ENCODE measurements at regions not wholly inside any gene's neighbourhood (a gene's known extent, or its start where the extent isn't known, plus 50 kb on each side); places are given as distances from the start of the nearest gene placed in this dataset.

GRCh38 chr9:88673886-88674285, 138.9 kb downstream of the NXNL2 start:
- Histone ChIP-seq H2AFZ (ENCODE audit: low read depth, low read length) (no peak overlapping the region), H3K4me2 (ENCODE audit: insufficient read depth, low read length) (no peak overlapping the region), H3K4me3 (replicated peaks in 1 of 3; ENCODE audit: insufficient read depth in 1 of 3, low read depth in 1 of 3, low read length in 3 of 3) (no peak overlapping the region), H3K79me2 (ENCODE audit: control insufficient read depth, insufficient read depth, low read length) (no peaks in the 10 kb centered on the region), H3K27me3 (ENCODE audit: control insufficient read depth in 2 of 2, insufficient read depth in 2 of 2, low read length in 2 of 2) (no peaks in the 10 kb centered on the region), H3K9ac (replicated peaks; ENCODE audit: extremely low read depth, insufficient read depth, low read length) (no peak overlapping the region), H3K4me1 (ENCODE audit: control insufficient read depth, extremely low read depth, insufficient read depth, low read length) (no peaks in the 10 kb centered on the region), H3K27ac (ENCODE audit: insufficient read depth, low read depth, low read length) (no peak overlapping the region), H3K9me1 (replicated peaks; ENCODE audit: control insufficient read depth, extremely low read depth, insufficient read depth, low read length) (no peaks in the 10 kb centered on the region), H3K36me3 (ENCODE audit: control insufficient read depth in 2 of 2, extremely low read depth in 1 of 2, insufficient read depth in 2 of 2, low read length in 2 of 2) (no peaks in the 10 kb centered on the region), H4K20me1 (replicated peaks; ENCODE audit: control insufficient read depth, extremely low read depth, insufficient read depth, low read length) (no peaks in the 10 kb centered on the region), H3K9me3 (replicated peaks; ENCODE audit: control insufficient read depth, insufficient read depth, low read length) (no peaks in the 10 kb centered on the region)
- ChIA-PET CTCF (interaction anchor here (1.1 kb wide), 1 partner anchor 12 kb away, joined by 3 read pairs; no protein-coding TSS in a partner anchor), POLR2A (no interaction called here)
- FAIRE-seq (no peak), DNase-seq (ENCODE audit: low read depth, low spot score) (no peak)
- TF ChIP-seq POLR2AphosphoS5 (IDR thresholded peaks at IDR 0.05; ENCODE audit: insufficient read depth, low read depth, low read length), result no peak
- no peak for TF ChIP-seq FOS (IDR thresholded peaks at IDR 0.05; ENCODE audit: borderline replicate concordance, insufficient read depth, low read length)
- no peak for TF ChIP-seq GATA2 (IDR thresholded peaks at IDR 0.05; ENCODE audit: insufficient read depth, insufficient read length, low read depth, low read length)
- no peak for TF ChIP-seq JUN (IDR thresholded peaks at IDR 0.05; ENCODE audit: borderline replicate concordance, insufficient read depth, insufficient read length, low read depth)
- TF ChIP-seq POLR2A (IDR thresholded peaks at IDR 0.05; ENCODE audit: low read depth, low read length), result no peak
- TF ChIP-seq MYC (IDR thresholded peaks at IDR 0.05; ENCODE audit: low read depth, low read length), result no peak
- TF ChIP-seq EZH2 (IDR thresholded peaks at IDR 0.05; ENCODE audit: borderline replicate concordance, low read depth, low read length, severe bottlenecking), result no peak
- TF ChIP-seq, protein P1, sequence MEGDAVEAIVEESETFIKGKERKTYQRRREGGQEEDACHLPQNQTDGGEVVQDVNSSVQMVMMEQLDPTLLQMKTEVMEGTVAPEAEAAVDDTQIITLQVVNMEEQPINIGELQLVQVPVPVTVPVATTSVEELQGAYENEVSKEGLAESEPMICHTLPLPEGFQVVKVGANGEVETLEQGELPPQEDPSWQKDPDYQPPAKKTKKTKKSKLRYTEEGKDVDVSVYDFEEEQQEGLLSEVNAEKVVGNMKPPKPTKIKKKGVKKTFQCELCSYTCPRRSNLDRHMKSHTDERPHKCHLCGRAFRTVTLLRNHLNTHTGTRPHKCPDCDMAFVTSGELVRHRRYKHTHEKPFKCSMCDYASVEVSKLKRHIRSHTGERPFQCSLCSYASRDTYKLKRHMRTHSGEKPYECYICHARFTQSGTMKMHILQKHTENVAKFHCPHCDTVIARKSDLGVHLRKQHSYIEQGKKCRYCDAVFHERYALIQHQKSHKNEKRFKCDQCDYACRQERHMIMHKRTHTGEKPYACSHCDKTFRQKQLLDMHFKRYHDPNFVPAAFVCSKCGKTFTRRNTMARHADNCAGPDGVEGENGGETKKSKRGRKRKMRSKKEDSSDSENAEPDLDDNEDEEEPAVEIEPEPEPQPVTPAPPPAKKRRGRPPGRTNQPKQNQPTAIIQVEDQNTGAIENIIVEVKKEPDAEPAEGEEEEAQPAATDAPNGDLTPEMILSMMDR (IDR thresholded peaks at IDR 0.05; ENCODE audit: extremely low read depth in 1 of 2, insufficient read depth in 1 of 2, low read depth in 1 of 2, low read length in 2 of 2), result no peak
- TF ChIP-seq, protein P2, sequence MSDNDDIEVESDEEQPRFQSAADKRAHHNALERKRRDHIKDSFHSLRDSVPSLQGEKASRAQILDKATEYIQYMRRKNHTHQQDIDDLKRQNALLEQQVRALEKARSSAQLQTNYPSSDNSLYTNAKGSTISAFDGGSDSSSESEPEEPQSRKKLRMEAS (IDR thresholded peaks at IDR 0.05; ENCODE audit: insufficient read depth, insufficient read length), result no peak
- BruUV-seq (replicated peaks), result no TSS peak
- intact Hi-C loops (cut with micrococcal nuclease) (no loop called here), dilution Hi-C loops (cut with MboI; ENCODE audit: extremely low pct_ligation_motif_present, low sequenced_read_pairs) (no loop called here)

All from endothelial cell of umbilical vein (primary cell).